GM23248 (cell line): ENCODE measurements at regions not wholly inside any gene's neighbourhood (a gene's known extent, or its start where the extent isn't known, plus 50 kb on each side); places are given as distances from the start of the nearest gene placed in this dataset.

Experiments
- EZH2 ChIP-seq: fragments of 200-600 bp; sonication (generic); IDR thresholded peaks from 2 replicates; pipeline ENCODE4 v1.6.1; 2018; ENCODE audit warnings: antibody characterized with exemption, mild to moderate bottlenecking; ENCODE audit not compliant: insufficient read depth, poor library complexity, severe bottlenecking
- EZH2phosphoT487 ChIP-seq: fragments of 200-600 bp; sonication (generic); IDR thresholded peaks from 2 replicates; pipeline ENCODE4 v1.6.1; 2018; ENCODE audit warnings: antibody characterized with exemption, moderate library complexity, mild to moderate bottlenecking, low read depth; ENCODE audit not compliant: insufficient read depth

DNA sequence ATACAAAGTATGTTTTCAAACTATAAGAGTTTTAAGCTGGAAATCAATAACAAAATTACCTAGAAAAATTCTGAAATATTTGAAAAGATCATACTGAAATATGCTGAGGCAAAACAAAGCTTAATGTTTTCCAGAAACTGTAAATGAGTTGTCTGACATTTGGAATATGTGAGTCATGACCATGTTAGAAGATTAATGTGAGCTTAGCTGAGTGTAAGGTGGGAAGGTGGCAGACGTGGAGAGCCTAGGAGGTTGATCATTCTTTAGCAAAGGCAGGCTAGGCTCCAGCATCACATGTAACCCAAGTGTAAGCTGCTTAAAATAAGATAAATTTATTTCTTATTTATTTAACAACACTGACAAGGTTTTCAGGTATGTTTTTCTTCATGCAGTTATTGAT is 2086.1 kb upstream of the PCDH20 start:
- TF ChIP-seq EZH2phosphoT487 (no peak), EZH2 (no peak)
